ENCODE measurements at regions not wholly inside any gene's neighbourhood (a gene's known extent, or its start where the extent isn't known, plus 50 kb on each side); places are given as distances from the start of the nearest gene placed in this dataset.

- H3K27me3 ChIP-seq (ENCODE audit: control insufficient read depth, insufficient read depth, low read length) = no peaks in the 10 kb centered on the region
- no peaks in the 10 kb centered on the region for H3K36me3 ChIP-seq (ENCODE audit: control insufficient read depth, insufficient read depth, low read length)
- H3K4me1 ChIP-seq (ENCODE audit: control insufficient read depth, insufficient read depth, low read length) = no peaks in the 10 kb centered on the region
- no peak overlapping the region for H3K4me3 ChIP-seq (ENCODE audit: low read depth, low read length)
- no peaks in the 10 kb centered on the region for H3K9me3 ChIP-seq (ENCODE audit: control insufficient read depth, insufficient read depth, low read length)
- no peak overlapping the region for H3K9ac ChIP-seq (ENCODE audit: low read depth, low read length)
Measured at GRCh38 chr10:111856631-111857030, 326.9 kb downstream of the GPAM start.

GRCh38 chr10:111865550-111865949, 318.0 kb downstream of the GPAM start:
- H3K27me3 ChIP-seq (ENCODE audit: control insufficient read depth, insufficient read depth, low read length) = no peaks in the 10 kb centered on the region
- no peak overlapping the region for H3K9ac ChIP-seq (ENCODE audit: low read depth, low read length)
- no peaks in the 10 kb centered on the region for H3K9me3 ChIP-seq (ENCODE audit: control insufficient read depth, insufficient read depth, low read length)
- H3K4me1 ChIP-seq (ENCODE audit: control insufficient read depth, insufficient read depth, low read length) = no peaks in the 10 kb centered on the region
- H3K4me3 ChIP-seq (ENCODE audit: low read depth, low read length) = no peak overlapping the region
- no peaks in the 10 kb centered on the region for H3K36me3 ChIP-seq (ENCODE audit: control insufficient read depth, insufficient read depth, low read length)

- H3K36me3 ChIP-seq (ENCODE audit: control insufficient read depth, insufficient read depth, low read length) = no peaks in the 10 kb centered on the region
- H3K9ac ChIP-seq (ENCODE audit: low read depth, low read length) = no peak overlapping the region
- H3K4me3 ChIP-seq (ENCODE audit: low read depth, low read length) = no peak overlapping the region
- H3K27me3 ChIP-seq (ENCODE audit: control insufficient read depth, insufficient read depth, low read length) = no peaks in the 10 kb centered on the region
- no peaks in the 10 kb centered on the region for H3K9me3 ChIP-seq (ENCODE audit: control insufficient read depth, insufficient read depth, low read length)
- no peaks in the 10 kb centered on the region for H3K4me1 ChIP-seq (ENCODE audit: control insufficient read depth, insufficient read depth, low read length)
Measured at GRCh38 chr10:111871458-111871857, 312.1 kb downstream of the GPAM start.

- no peaks in the 10 kb centered on the region for H3K27me3 ChIP-seq (ENCODE audit: control insufficient read depth, insufficient read depth, low read length)
- H3K9ac ChIP-seq (ENCODE audit: low read depth, low read length) = no peak overlapping the region
- H3K4me1 ChIP-seq (ENCODE audit: control insufficient read depth, insufficient read depth, low read length) = peaks cover 5% of the 10 kb centered on the region
- no peak overlapping the region for H3K4me3 ChIP-seq (ENCODE audit: low read depth, low read length)
- no peaks in the 10 kb centered on the region for H3K9me3 ChIP-seq (ENCODE audit: control insufficient read depth, insufficient read depth, low read length)
- no peaks in the 10 kb centered on the region for H3K36me3 ChIP-seq (ENCODE audit: control insufficient read depth, insufficient read depth, low read length)
Measured at GRCh38 chr10:111872591-111872990, 311.0 kb downstream of the GPAM start.

- H3K9ac ChIP-seq (ENCODE audit: low read depth, low read length) = no peak overlapping the region
- H3K4me3 ChIP-seq (ENCODE audit: low read depth, low read length) = no peak overlapping the region
- no peaks in the 10 kb centered on the region for H3K27me3 ChIP-seq (ENCODE audit: control insufficient read depth, insufficient read depth, low read length)
- H3K9me3 ChIP-seq (ENCODE audit: control insufficient read depth, insufficient read depth, low read length) = peaks cover 1% of the 10 kb centered on the region
- H3K36me3 ChIP-seq (ENCODE audit: control insufficient read depth, insufficient read depth, low read length) = no peaks in the 10 kb centered on the region
- peaks cover 5% of the 10 kb centered on the region for H3K4me1 ChIP-seq (ENCODE audit: control insufficient read depth, insufficient read depth, low read length)
Measured at GRCh38 chr10:111873041-111873440, 310.5 kb downstream of the GPAM start.

- Histone ChIP-seq H3K9ac (ENCODE audit: low read depth, low read length) (no peak overlapping the region), H3K4me1 (ENCODE audit: control insufficient read depth, insufficient read depth, low read length) (peaks cover 5% of the 10 kb centered on the region), H3K9me3 (ENCODE audit: control insufficient read depth, insufficient read depth, low read length) (peaks cover 2% of the 10 kb centered on the region), H3K27me3 (ENCODE audit: control insufficient read depth, insufficient read depth, low read length) (no peaks in the 10 kb centered on the region), H3K36me3 (ENCODE audit: control insufficient read depth, insufficient read depth, low read length) (no peaks in the 10 kb centered on the region), H3K4me3 (ENCODE audit: low read depth, low read length) (no peak overlapping the region)
Measured at GRCh38 chr10:111873621-111874135, 309.9 kb downstream of the GPAM start.

GRCh38 chr10:111874576-111874975, 309.0 kb downstream of the GPAM start:
- H3K9me3 ChIP-seq (ENCODE audit: control insufficient read depth, insufficient read depth, low read length) = peaks cover 2% of the 10 kb centered on the region
- H3K4me3 ChIP-seq (ENCODE audit: low read depth, low read length) = no peak overlapping the region
- H3K4me1 ChIP-seq (ENCODE audit: control insufficient read depth, insufficient read depth, low read length) = peaks cover 5% of the 10 kb centered on the region
- H3K9ac ChIP-seq (ENCODE audit: low read depth, low read length) = no peak overlapping the region
- H3K36me3 ChIP-seq (ENCODE audit: control insufficient read depth, insufficient read depth, low read length) = no peaks in the 10 kb centered on the region
- H3K27me3 ChIP-seq (ENCODE audit: control insufficient read depth, insufficient read depth, low read length) = no peaks in the 10 kb centered on the region

GRCh38 chr10:111875725-111876124, 307.8 kb downstream of the GPAM start:
- peaks cover 2% of the 10 kb centered on the region for H3K9me3 ChIP-seq (ENCODE audit: control insufficient read depth, insufficient read depth, low read length)
- H3K36me3 ChIP-seq (ENCODE audit: control insufficient read depth, insufficient read depth, low read length) = no peaks in the 10 kb centered on the region
- H3K27me3 ChIP-seq (ENCODE audit: control insufficient read depth, insufficient read depth, low read length) = no peaks in the 10 kb centered on the region
- no peak overlapping the region for H3K4me3 ChIP-seq (ENCODE audit: low read depth, low read length)
- H3K9ac ChIP-seq (ENCODE audit: low read depth, low read length) = no peak overlapping the region
- H3K4me1 ChIP-seq (ENCODE audit: control insufficient read depth, insufficient read depth, low read length) = peaks cover 5% of the 10 kb centered on the region

- H3K36me3 ChIP-seq (ENCODE audit: control insufficient read depth, insufficient read depth, low read length) = no peaks in the 10 kb centered on the region
- H3K4me3 ChIP-seq (ENCODE audit: low read depth, low read length) = no peak overlapping the region
- peaks cover 5% of the 10 kb centered on the region for H3K4me1 ChIP-seq (ENCODE audit: control insufficient read depth, insufficient read depth, low read length)
- no peak overlapping the region for H3K9ac ChIP-seq (ENCODE audit: low read depth, low read length)
- H3K27me3 ChIP-seq (ENCODE audit: control insufficient read depth, insufficient read depth, low read length) = no peaks in the 10 kb centered on the region
- H3K9me3 ChIP-seq (ENCODE audit: control insufficient read depth, insufficient read depth, low read length) = peaks cover 2% of the 10 kb centered on the region
Measured at GRCh38 chr10:111877258-111877657, 306.3 kb downstream of the GPAM start.

- Histone ChIP-seq H3K27me3 (ENCODE audit: control insufficient read depth, insufficient read depth, low read length) (no peaks in the 10 kb centered on the region), H3K4me3 (ENCODE audit: low read depth, low read length) (no peak overlapping the region), H3K9ac (ENCODE audit: low read depth, low read length) (no peak overlapping the region), H3K36me3 (ENCODE audit: control insufficient read depth, insufficient read depth, low read length) (no peaks in the 10 kb centered on the region), H3K9me3 (ENCODE audit: control insufficient read depth, insufficient read depth, low read length) (peaks cover 2% of the 10 kb centered on the region), H3K4me1 (ENCODE audit: control insufficient read depth, insufficient read depth, low read length) (peaks cover 5% of the 10 kb centered on the region)
Measured at GRCh38 chr10:111879969-111880368, 303.6 kb downstream of the GPAM start.

- Histone ChIP-seq H3K4me3 (ENCODE audit: low read depth, low read length) (no peak overlapping the region), H3K9ac (ENCODE audit: low read depth, low read length) (no peak overlapping the region), H3K36me3 (ENCODE audit: control insufficient read depth, insufficient read depth, low read length) (no peaks in the 10 kb centered on the region), H3K4me1 (ENCODE audit: control insufficient read depth, insufficient read depth, low read length) (no peaks in the 10 kb centered on the region), H3K27me3 (ENCODE audit: control insufficient read depth, insufficient read depth, low read length) (no peaks in the 10 kb centered on the region), H3K9me3 (ENCODE audit: control insufficient read depth, insufficient read depth, low read length) (no peaks in the 10 kb centered on the region)
Measured at GRCh38 chr10:111885046-111885445, 298.5 kb downstream of the GPAM start.

GRCh38 chr10:111885919-111886318, 297.6 kb downstream of the GPAM start:
- H3K9ac ChIP-seq (ENCODE audit: low read depth, low read length) = no peak overlapping the region
- H3K9me3 ChIP-seq (ENCODE audit: control insufficient read depth, insufficient read depth, low read length) = no peaks in the 10 kb centered on the region
- H3K27me3 ChIP-seq (ENCODE audit: control insufficient read depth, insufficient read depth, low read length) = no peaks in the 10 kb centered on the region
- H3K4me1 ChIP-seq (ENCODE audit: control insufficient read depth, insufficient read depth, low read length) = no peaks in the 10 kb centered on the region
- no peak overlapping the region for H3K4me3 ChIP-seq (ENCODE audit: low read depth, low read length)
- no peaks in the 10 kb centered on the region for H3K36me3 ChIP-seq (ENCODE audit: control insufficient read depth, insufficient read depth, low read length)

Data from iPS-15b (cell line).